ENCODE measurements at regions not wholly inside any gene's neighbourhood (a gene's known extent, or its start where the extent isn't known, plus 50 kb on each side); places are given as distances from the start of the nearest gene placed in this dataset.

GRCh38 chr15:31226021-31226420 is 100.6 kb upstream of the KLF13 start (continued):
- TF ChIP-seq TBP (IDR thresholded peaks at IDR 0.05; ENCODE audit: low read depth, low read length) = no peak
- no peak for TF ChIP-seq RXRA (IDR thresholded peaks at IDR 0.05; ENCODE audit: insufficient read depth, low read depth, low read length)
- no peak for TF ChIP-seq EP300 (IDR thresholded peaks at IDR 0.05; ENCODE audit: borderline replicate concordance in 1 of 2, low read depth in 2 of 2, low read length in 2 of 2)
- TF ChIP-seq CHD2 (IDR thresholded peaks at IDR 0.05; ENCODE audit: low read length) = no peak
- TF ChIP-seq SIRT6 (IDR thresholded peaks at IDR 0.05; ENCODE audit: low read length) = no peak
- TF ChIP-seq SP1 (IDR thresholded peaks at IDR 0.05; ENCODE audit: low read depth, low read length) = no peak
- no peak for TF ChIP-seq MAFK (IDR thresholded peaks at IDR 0.05; ENCODE audit: low read depth, low read length)
- no peak for TF ChIP-seq E2F6 (IDR thresholded peaks at IDR 0.05)
- no peak for TF ChIP-seq GABPA (IDR thresholded peaks at IDR 0.05; ENCODE audit: borderline replicate concordance, insufficient read depth, low read length)
